Spleen (tissue), 11 donors: ENCODE measurements at regions not wholly inside any gene's neighbourhood (a gene's known extent, or its start where the extent isn't known, plus 50 kb on each side); places are given as distances from the start of the nearest gene placed in this dataset.

Experiments used
- DNase-seq: peaks from one replicate; pipeline ENCODE4 v3.0.0-alpha.2; 2020
- H3K27ac ChIP-seq, 8 donors: fragments of 200-600 bp; sonication (generic) in 7 of 8; 1 replicate in 4 of 8; 2 replicates in 4 of 8; pipeline versions ENCODE4 v1.5.0 to v1.8.0; 2016 to 2021; ENCODE audit warnings: inconsistent platforms in 4 of 8, mild to moderate bottlenecking in 4 of 8, moderate library complexity in 1 of 8
- H3K27me3 ChIP-seq, 7 donors: fragments of 200-600 bp; sonication (generic) in 6 of 7; replicated peaks in 1 of 7; 1 replicate in 4 of 7; 2 replicates in 3 of 7; pipeline versions ENCODE4 v1.5.0 to v1.8.0; 2016 to 2021; ENCODE audit warnings: inconsistent platforms in 3 of 7, mild to moderate bottlenecking in 1 of 7
- H3K36me3 ChIP-seq, 6 donors: fragments of 200-600 bp; sonication (generic) in 5 of 6; 1 replicate in 4 of 6; 2 replicates in 2 of 6; pipeline versions ENCODE4 v1.5.0 to v1.8.0; 2016 to 2021; ENCODE audit warnings: inconsistent platforms in 2 of 6
- H3K4me1 ChIP-seq, 6 donors: fragments of 200-600 bp; sonication (generic) in 5 of 6; 1 replicate in 3 of 6; 2 replicates in 3 of 6; pipeline versions ENCODE4 v1.5.0 to v1.8.0; 2016 to 2021; ENCODE audit warnings: inconsistent platforms in 3 of 6
- H3K4me3 ChIP-seq, 8 donors: fragments of 200-600 bp; sonication (generic) in 7 of 8; 1 replicate in 4 of 8; 2 replicates in 4 of 8; pipeline versions ENCODE4 v1.5.0 to v1.8.0; 2016 to 2021; ENCODE audit warnings: inconsistent platforms in 4 of 8, mild to moderate bottlenecking in 4 of 8, moderate library complexity in 2 of 8
- H3K9me3 ChIP-seq, 8 donors: fragments of 200-600 bp; sonication (generic) in 7 of 8; 1 replicate in 4 of 8; 2 replicates in 4 of 8; pipeline versions ENCODE4 v1.5.0 to v1.8.0; 2016 to 2021; ENCODE audit warnings: inconsistent platforms in 4 of 8
- POLR2A ChIP-seq, 3 donors: fragments of 450-650 bp; IDR thresholded peaks; one replicate each; pipeline ENCODE4 v1.5.1; 2017; ENCODE audit warnings: antibody characterized with exemption in 3 of 3, mild to moderate bottlenecking in 1 of 3
- POLR2AphosphoS5 ChIP-seq, 3 donors: sonication (generic); formaldehyde crosslinking; IDR thresholded peaks; one replicate each; pipeline ENCODE4 v1.5.1; 2017; ENCODE audit warnings: antibody characterized with exemption in 3 of 3
- WGBS, 5 donors: extraction: QIAGEN DNeasy Blood & Tissue Kit in 3 of 5; methylation state at CpG; one replicate each; pipeline versions ENCODE4 v1.1.5 to v1.1.7; 2013 to 2018; 5-methylcytosine and 5-hydroxymethylcytosine counted together
- intact Hi-C: fragments of 100-400 bp; cut with DNase I; formaldehyde crosslinking; loops from one replicate; pipeline ENCODE4 v1.15.0; 2023; ENCODE audit warnings: low total_unique reads
- TF ChIP-seq, protein P1 (sequence below), 11 experiments: fragments of 200-600 bp in 7 of 11; fragments of 450-650 bp in 4 of 11; sonication (generic) in 4 of 11; IDR thresholded peaks in 8 of 11; conservative IDR thresholded peaks in 3 of 11; 1 replicate in 7 of 11; 2 replicates in 4 of 11; pipeline versions ENCODE4 v1.4.0 to v1.8.0; 2016 to 2021; ENCODE audit warnings: antibody characterized with exemption in 11 of 11, inconsistent platforms in 4 of 11, mild to moderate bottlenecking in 1 of 11
- donor health status: healthy with polysubstance abuse.
- donor health status: DM: no; HTN: no; CAD: no; lungs with moderate emphysema.
- donor health status: DM: no; HTN: no; CAD: no.
- donor health status: Bipolar disorder and iron deficiency.
- donor health status: healthy.
- donor health status: DM: no; HTN: no; CAD: no.
- donor health status: DM: yes; HTN: yes; CAD: no.

DNA sequence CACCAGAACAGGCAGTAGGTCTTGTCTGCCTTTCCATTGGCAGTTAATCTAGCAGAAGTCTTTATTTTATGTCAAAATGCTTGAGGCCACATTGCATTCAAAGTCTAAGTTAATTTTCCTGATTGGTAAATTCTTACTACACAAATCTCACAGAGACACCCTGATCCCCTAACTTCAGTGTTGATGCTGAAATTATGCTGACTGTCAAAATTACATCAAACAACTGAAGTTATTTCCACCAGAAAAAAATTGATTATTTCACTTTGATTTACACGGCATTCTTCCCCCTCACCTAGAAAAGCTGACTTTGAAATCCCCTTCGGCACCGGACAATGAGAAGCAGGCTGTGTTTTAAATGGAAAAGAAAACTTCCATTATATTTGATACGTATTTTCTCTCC lies 99.1 kb downstream of the MAF start:
- no peak for TF ChIP-seq POLR2A (IDR thresholded peaks at IDR 0.05)
- TF ChIP-seq, protein P1, sequence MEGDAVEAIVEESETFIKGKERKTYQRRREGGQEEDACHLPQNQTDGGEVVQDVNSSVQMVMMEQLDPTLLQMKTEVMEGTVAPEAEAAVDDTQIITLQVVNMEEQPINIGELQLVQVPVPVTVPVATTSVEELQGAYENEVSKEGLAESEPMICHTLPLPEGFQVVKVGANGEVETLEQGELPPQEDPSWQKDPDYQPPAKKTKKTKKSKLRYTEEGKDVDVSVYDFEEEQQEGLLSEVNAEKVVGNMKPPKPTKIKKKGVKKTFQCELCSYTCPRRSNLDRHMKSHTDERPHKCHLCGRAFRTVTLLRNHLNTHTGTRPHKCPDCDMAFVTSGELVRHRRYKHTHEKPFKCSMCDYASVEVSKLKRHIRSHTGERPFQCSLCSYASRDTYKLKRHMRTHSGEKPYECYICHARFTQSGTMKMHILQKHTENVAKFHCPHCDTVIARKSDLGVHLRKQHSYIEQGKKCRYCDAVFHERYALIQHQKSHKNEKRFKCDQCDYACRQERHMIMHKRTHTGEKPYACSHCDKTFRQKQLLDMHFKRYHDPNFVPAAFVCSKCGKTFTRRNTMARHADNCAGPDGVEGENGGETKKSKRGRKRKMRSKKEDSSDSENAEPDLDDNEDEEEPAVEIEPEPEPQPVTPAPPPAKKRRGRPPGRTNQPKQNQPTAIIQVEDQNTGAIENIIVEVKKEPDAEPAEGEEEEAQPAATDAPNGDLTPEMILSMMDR (IDR thresholded peaks at IDR 0.05 in 8 of 11, conservative IDR thresholded peaks at IDR 0.05 in 3 of 11): no peak
- TF ChIP-seq POLR2AphosphoS5 (IDR thresholded peaks at IDR 0.05): no peak
- no peak for DNase-seq
- Histone ChIP-seq H3K4me3 (no peak overlapping the region), H3K9me3 (peaks cover 0 to 4% (median 0%) of the 10 kb centered on the region in 8 donors), H3K36me3 (no peaks in the 10 kb centered on the region), H3K27ac (no peak overlapping the region), H3K27me3 (no peaks in the 10 kb centered on the region), H3K4me1 (peaks cover 0 to 13% (median 0%) of the 10 kb centered on the region in 6 donors)
- intact Hi-C loops: no loop called here
- 90 to 96% (median 93%) methylated on average over 4 of the region's 4 CpGs for WGBS, 5 donors

DNA sequence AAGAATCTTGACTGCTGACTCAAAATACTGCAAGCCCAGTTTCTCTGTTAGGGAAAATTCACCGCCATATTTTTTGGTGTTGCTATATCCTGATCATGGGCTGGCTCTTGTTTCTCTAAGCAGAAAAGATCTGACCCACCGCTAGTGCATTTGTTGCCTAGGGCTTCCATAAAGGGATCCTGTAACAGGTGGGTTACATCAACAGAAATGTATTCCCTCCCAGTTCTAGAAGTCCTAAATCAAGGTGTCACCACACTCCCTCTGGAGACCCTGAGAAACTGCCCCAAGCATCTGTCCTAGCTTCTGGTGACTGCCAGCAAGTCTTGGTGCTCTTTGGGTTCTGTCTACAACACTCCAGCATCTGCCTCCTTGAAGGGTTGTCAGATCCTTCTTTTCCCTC lies 99.7 kb downstream of the MAF start:
- H3K4me3 ChIP-seq: no peak overlapping the region
- no peak for DNase-seq
- peaks cover 0 to 4% (median 0%) of the 10 kb centered on the region in 8 donors for H3K9me3 ChIP-seq
- H3K4me1 ChIP-seq: peaks cover 0 to 13% (median 0%) of the 10 kb centered on the region in 6 donors
- 91 to 99% (median 95%) methylated on average over 2 of the region's 2 CpGs for WGBS, 5 donors
- TF ChIP-seq POLR2AphosphoS5 (IDR thresholded peaks at IDR 0.05) (no peak), POLR2A (IDR thresholded peaks at IDR 0.05) (no peak)
- TF ChIP-seq, protein P1 (IDR thresholded peaks at IDR 0.05 in 8 of 11, conservative IDR thresholded peaks at IDR 0.05 in 3 of 11): no peak
- H3K36me3 ChIP-seq: no peaks in the 10 kb centered on the region
- intact Hi-C loops: no loop called here
- H3K27ac ChIP-seq: no peak overlapping the region
- no peaks in the 10 kb centered on the region for H3K27me3 ChIP-seq

DNA sequence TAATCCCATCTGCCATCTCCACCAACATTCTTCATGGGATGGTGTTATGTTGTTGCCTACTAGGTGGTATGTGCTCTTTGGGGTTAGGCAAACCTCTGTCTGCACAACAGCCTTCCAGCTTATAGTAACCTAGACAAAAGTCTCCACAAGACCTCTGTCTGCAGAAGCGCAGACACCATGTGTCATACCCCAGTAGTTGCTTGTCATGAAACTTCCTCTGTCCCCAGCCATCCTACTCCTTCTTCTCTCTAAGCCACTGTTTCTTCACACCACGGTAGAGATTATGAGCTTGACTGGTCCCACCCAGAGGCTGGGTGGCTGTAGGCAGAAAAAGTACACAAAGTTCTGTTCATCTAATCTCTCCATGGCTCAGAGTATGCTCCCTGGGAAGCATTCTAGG lies 100.3 kb downstream of the MAF start:
- peaks cover 0 to 5% (median 0%) of the 10 kb centered on the region in 8 donors for H3K9me3 ChIP-seq
- no peaks in the 10 kb centered on the region for H3K27me3 ChIP-seq
- no peak overlapping the region for H3K4me3 ChIP-seq
- DNase-seq: no peak
- intact Hi-C loops: no loop called here
- H3K27ac ChIP-seq: no peak overlapping the region
- WGBS, 5 donors: 73 to 90% (median 78%) methylated on average over 2 of the region's 2 CpGs
- TF ChIP-seq, protein P1 (IDR thresholded peaks at IDR 0.05 in 8 of 11, conservative IDR thresholded peaks at IDR 0.05 in 3 of 11): no peak
- TF ChIP-seq POLR2AphosphoS5 (IDR thresholded peaks at IDR 0.05): no peak
- no peak for TF ChIP-seq POLR2A (IDR thresholded peaks at IDR 0.05)
- peaks cover 0 to 13% (median 0%) of the 10 kb centered on the region in 6 donors for H3K4me1 ChIP-seq
- no peaks in the 10 kb centered on the region for H3K36me3 ChIP-seq

DNA sequence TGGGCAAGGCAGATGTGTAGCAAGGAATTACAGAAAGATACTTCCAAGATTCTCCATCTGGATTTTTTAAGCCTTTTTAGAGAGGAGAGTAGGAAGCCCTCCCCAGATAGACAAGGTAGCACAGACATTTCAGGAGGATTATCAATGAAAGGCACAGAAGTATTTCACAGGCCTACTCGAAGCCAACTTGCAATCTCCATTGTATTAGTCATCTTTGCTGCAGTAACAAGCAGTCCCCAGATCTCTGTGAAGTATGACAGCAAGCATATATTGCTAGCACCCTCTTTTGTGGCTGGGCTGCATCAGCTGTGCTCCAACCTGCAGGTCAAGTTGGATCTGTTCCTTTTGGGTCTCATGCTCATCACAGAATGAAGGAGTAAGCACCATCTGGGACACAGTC lies 101.6 kb downstream of the MAF start:
- intact Hi-C loops: no loop called here
- Histone ChIP-seq H3K36me3 (no peaks in the 10 kb centered on the region), H3K27ac (no peak overlapping the region), H3K9me3 (peaks cover 0 to 5% (median 0%) of the 10 kb centered on the region in 8 donors), H3K27me3 (no peaks in the 10 kb centered on the region), H3K4me3 (no peak overlapping the region), H3K4me1 (peaks cover 0 to 13% (median 0%) of the 10 kb centered on the region in 6 donors)
- DNase-seq: no peak
- WGBS, 5 donors: 56 to 92% (median 73%) methylated on average over 1 of the region's 1 CpG
- TF ChIP-seq POLR2AphosphoS5 (IDR thresholded peaks at IDR 0.05): no peak
- no peak for TF ChIP-seq POLR2A (IDR thresholded peaks at IDR 0.05)
- TF ChIP-seq, protein P1 (IDR thresholded peaks at IDR 0.05 in 8 of 11, conservative IDR thresholded peaks at IDR 0.05 in 3 of 11): no peak
